SW 1271 (cell line): ENCODE measurements at regions not wholly inside any gene's neighbourhood (a gene's known extent, or its start where the extent isn't known, plus 50 kb on each side); places are given as distances from the start of the nearest gene placed in this dataset.
"Not testable (repeated sequence)": the region's sequence is repeated elsewhere in the genome, so short reads cannot be mapped to it uniquely, and the experiment has no call there.

Source experiments
- DNase-seq, 2 experiments: peaks; one replicate each; lab custom pipeline; 2025; lab: John Stamatoyannopoulos, UW

DNA sequence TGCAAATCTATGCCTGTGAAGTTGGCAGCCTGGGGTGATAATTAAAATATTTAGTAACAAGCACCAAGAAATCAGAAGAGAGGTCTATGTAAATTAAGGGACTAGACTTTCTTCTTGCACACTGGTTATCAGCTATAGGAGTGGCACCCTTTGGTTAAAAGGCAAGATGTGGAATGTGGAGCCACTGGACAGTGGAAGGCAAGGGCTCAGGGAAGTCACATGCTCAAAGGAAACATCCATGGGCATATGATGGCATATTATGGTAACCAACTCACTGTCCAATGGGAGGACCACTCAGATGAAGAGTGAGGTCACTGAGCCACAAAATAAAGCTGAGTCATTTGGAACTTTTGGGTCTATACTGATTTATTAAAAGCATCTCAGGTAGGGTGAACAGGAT, 165.6 kb upstream of the PRICKLE2 start:
- DNase-seq = no peak

DNA sequence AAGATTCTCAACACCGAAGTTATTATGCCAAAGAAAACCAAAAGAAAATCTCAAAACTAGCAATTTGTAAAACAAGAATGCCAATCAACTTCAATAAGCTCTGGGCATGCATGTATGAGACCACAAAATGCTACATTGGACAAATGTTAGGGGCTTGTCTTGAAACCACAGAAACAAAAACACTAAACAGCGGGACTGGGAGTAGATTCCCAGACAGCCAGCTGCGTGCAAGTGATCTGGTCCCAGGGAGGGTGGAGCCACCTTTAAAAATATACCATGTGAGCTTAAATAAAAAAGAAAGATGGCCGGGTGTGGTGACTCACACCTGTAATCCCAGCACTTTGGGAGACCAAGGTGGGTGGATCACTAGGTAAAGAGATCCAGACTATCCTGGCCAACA, 163.6 kb upstream of the PRICKLE2 start:
- no peak for DNase-seq

DNA sequence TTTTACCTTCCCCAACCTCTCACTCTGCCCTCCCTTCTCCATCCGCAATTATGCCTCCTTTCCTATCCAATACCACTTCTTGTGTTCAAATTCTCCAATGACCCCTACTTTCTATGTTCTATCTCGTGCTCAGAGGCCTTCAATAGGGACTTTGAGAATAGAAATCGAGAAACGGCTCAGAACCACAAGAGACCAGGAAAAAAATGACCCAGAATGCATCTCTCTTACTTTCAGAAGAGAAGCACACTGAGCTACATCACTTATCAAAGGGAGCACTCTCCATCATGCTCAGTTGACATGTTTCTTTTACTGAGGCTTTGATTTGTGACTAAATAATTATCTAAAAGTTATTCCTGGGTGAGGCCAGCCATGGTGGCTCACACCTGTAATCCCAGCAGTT, 162.4 kb upstream of the PRICKLE2 start:
- DNase-seq = no peak

DNA sequence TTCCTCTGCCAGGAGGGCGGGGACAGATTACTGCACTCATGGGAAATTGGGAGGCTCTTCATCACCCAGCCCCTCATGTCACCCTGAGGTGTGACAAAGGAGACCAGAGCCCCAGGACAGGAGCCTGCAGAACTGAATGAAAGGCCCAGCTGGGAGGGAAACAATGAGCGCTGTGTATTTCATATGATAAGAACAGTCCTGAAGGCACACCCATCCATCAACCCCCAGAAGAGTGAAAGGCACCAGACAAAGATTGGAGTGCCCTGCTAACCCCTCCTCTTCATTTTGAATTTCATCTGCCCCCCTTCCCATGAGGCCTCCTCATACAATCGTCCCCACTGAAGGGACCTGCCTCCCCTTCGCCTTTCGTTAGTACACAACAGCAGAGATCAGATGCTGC, 160.0 kb upstream of the PRICKLE2 start:
- DNase-seq = no peak

DNA sequence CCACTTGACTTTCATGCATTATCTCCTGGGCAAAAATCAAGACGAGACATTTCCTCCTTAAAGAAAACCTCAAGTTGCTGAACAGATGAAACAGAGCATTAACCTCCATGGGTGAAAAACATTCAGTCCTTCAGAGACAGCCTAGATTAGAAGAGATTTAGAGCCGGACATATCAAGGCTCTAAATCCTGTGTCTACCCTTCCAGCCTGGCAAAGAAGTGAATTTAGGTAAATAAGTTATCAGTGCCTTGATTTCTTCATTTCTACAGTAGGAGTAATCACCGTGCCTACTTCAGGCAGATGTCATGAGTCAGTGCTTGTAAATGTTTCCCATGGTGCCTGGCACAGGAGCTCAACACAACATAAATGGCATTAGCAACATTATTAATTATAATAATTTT, 159.3 kb upstream of the PRICKLE2 start:
- DNase-seq = no peak

DNA sequence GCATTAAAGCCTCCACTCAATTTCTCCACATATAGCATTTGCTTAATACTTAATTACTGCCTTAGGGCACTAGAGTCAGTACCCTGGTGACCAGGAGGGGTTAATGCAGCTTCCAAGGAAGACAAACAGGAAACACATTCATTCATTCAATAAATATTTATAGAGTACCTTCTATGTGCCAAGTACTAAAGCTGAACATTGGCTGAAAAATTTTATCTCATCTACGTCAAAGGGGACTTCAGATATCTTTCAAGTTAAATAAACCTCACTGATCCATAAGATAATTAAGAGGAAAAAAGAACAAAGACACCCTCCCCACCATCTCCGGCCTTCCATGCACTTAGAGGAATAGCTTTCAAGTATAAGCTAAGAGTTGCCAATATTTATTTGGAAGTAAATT, 156.9 kb upstream of the PRICKLE2 start:
- DNase-seq = no peak

DNA sequence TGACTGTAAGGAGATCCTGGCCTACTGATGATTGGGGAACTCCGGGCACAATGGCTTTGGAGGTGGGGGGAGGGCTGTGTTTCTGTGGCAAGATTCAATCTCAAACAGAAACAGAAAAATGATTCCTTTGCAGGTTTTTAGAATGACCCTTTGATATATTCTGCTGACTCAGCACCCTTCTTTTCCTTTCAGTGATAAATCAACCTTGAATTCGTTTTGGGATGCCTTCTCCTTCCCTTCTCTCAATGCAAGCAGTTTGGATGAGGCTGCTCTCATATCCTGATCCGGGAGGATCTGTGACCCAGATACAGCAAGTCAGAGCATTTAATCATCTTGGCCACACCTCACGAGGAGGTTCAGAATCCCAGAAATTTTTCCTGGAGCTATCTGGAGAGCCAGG, 156.1 kb upstream of the PRICKLE2 start:
- DNase-seq = no peak

DNA sequence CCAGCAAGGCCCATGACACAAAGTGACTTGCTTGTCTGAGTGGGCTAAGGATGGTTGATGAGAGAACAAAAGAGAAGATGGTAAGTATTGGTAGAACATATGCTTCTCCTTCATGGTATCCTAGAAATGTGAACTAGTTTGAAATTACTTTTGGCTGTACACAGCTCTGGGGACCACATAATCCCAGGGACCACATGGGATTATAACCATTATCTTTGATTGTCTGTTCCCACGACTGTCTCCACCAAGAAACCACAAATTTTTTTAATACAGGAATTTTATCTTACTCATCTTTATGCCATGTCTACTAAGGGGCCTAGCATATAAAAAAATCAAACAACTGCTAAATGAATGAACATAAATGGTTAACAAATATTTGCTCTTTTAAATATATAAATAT, 155.3 kb upstream of the PRICKLE2 start:
- DNase-seq = no peak

DNA sequence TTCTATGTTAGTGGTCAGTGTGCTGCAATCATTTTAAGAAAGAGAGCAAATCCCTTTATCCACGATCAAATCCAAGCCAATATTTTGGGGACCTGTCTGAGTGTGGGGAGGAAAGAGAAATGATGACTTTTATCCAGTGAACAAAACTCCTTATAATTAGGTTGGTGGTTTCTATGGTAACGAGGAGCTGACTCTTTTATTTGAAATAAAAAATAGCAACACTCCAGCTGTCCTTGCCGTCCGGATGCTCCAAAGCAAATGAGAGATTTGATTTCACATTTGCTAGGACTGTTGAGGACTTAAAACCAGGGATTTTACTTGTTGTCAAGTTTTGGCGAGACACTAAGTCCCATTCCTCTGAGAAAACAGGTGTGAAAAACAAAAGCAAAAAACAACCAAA, 154.0 kb upstream of the PRICKLE2 start:
- no peak for DNase-seq

DNA sequence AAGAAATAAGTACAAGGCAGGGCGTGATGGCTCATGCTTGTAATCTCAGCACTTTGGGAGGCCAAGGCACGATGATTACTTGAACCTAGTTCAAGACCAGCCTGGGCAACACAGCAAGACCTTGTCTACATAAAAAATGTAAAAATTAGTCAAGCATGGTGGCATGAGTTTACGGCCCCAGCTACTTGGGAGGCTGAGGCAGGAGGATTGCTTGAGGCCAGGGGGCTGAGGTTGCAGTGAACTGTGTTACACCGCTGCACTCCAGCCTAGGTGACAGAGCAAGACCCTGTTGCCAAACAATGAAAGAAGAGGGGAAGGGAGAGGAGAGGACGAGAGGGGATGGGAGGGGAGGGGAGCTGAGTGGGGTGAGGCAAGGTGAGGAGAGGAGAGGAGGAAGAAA, 152.7 kb upstream of the PRICKLE2 start:
- DNase-seq = no peak

DNA sequence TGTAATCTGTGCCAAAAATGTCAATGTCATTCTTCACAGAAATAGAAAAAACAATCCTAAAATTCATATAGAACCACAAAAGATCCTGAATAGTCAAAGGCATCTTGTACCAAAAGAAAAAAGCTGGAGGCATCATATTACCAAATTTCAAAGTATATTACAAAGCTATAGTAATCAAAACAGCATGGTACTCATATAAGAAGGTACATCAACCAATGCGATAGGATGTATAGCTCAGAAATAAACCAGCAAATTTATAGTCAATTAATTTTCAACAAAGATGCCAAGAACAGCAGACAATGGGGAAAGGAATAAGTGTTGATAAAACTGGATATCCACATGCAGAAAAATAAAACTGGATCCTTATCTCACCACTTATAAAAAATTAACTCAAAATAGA, 150.5 kb upstream of the PRICKLE2 start:
- DNase-seq = no peak

DNA sequence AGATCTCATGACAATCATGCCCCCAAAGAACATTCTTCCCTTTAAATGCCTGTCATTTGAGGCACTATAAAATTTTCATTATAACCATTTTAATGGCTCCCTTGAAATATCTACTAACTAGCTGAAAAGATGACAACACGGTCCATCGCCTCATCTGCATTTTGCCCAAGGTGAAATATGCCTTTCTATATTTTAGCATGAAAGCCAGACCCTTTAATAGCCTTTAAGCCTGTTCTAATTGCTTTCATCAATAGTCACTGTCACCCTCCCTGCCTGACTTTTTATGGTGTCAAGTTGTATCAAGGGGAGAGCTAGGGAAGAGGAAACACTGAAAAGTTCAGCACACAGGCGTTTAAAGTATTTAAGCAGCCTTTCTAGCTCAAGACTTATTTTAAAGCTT, 144.1 kb upstream of the PRICKLE2 start:
- no peak for DNase-seq

DNA sequence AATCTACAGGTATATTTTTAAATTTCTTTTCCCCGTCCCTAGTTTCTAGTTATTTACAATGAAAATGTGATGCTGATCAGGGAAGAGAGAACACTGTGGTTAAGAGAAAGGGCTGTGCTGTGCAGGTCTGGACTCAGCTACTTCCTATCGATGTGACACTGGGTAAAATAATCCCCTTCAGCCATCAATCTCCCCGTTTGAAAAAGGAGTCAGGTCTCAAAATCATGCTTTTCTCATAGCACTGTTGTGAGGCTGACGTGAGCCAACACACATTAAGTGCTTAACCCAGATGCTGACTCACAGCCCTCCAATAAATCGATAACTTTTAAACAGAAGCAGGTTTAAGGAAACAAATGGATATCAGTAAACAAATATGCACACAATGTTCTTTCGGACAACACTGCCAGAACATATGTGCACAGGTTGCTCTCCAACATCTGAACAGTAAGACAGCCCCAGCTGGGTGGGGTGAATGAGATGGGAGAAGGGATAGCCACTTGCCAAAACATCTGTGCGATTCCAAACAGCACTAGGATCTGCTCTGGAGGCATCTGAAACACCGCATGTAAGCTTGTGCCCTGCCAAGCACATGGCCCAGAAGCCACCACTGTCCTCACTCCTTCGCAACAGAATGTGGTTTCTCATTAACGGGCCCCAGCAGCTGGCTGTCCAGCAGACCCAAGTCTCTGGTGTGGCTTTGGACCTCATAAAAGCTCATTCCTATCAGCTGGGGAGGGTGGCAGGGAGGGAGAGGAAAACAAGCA, 143.2 kb upstream of the PRICKLE2 start:
- DNase-seq = no peak

DNA sequence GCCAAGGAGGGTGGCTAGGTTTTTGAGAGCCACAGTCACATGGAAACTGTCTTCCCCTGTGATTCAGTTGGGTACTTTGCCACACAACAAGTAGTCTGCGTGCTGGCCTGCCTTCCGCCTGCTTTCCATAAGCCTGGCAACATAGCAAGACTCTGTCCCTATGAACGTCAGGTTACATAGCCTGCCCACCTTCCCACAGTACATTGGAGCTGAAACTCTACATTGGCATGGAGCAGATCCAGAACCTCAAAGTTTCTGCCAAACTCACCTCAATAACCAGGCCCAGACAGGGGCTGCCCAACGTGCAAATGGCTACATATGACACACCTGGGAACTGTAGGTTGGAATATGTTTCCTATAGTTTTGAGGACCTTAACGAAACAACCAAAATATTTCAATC, 140.6 kb upstream of the PRICKLE2 start:
- DNase-seq = no peak

DNA sequence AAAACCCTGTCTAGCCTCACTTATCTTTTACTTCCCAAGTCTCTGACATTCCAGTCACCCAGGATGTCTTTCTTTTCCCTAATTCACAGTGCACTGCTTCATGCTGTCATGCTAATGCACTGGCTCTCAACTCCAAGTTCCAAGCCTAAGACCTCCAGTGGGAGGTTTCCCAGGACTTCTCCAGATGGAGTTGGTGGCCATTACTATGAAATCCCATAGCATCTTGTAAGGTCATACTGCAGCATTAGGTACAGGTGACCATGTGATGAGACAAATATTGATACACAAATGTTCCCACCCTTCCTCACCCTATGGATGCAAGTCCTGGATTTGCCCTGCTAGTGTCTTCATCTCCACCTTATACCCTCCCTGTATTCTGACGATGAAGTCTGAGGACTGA, 138.6 kb upstream of the PRICKLE2 start:
- no peak for DNase-seq

DNA sequence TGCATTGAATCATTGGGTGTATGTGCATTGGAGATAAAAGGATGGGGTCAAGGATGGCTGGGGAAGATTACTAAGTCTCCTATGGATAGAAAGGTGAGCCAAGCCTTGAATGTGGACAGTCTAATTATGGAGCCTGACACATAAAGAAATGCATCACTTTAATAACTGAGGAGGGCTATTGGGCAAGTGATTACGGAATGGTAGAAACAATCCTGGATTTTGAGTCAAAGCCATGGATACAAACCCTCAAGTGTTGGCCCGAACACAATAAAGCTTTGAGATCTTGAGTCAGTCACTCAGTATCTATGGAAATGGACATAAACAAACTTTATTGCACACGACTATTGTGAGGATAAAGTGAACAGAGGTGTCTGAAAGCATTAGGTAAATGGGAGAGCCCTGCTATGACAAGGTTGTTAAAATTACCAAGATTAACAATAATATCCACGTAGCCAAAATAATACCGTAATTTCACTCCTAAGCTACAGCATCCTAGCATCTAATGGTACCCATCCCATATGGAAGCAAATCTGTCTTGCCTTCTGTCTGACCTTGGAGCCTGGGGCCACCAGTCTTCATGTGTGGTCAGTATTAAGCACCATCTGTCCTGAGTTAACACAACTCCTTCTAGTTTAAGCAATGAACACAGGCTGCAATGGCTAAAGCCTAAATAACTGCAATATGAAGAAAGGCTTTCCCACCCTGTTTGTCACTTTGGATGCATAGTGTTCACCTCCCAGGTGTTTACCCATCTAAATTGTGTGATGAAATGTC, 136.9 kb upstream of the PRICKLE2 start:
- no peak for DNase-seq

DNA sequence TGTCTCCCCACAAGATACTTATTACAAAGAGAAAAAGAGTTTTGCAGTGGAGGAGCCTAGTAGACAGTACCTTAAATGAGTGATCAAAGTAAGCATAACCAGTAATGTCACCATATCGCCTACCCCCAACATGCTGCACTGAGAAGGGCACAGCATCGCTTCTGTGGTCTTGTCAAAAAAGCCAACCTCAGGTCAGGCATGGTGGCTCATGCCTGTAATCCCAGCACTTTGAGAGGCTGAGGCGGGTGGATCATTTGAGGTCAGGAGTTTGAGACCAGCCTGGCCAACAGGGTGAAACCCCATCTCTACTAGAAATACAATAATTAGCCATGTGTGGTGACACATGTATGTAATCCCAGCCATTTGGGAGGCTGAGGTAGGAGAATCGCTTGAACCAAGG, 135.8 kb upstream of the PRICKLE2 start:
- not testable (repeated sequence) for DNase-seq

DNA sequence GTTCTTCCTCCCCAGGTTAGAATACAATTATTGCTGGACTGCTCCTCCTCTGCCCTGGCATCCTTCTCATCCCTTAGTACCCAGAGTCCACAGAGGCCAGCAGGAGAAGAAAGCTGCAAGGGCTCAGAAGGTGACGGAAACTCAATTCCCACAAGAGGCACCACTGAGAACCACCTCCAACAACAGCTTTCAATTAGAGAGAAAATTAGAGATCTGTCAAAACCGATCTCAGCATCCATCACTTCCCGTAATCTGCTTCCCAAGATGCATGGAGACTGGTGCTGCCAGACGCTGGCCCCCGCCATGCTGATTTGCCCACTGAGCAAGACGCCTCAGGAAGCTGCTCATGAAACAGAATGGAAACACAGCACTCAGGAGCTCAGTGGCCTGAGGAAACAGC, 135.0 kb upstream of the PRICKLE2 start:
- DNase-seq = no peak

DNA sequence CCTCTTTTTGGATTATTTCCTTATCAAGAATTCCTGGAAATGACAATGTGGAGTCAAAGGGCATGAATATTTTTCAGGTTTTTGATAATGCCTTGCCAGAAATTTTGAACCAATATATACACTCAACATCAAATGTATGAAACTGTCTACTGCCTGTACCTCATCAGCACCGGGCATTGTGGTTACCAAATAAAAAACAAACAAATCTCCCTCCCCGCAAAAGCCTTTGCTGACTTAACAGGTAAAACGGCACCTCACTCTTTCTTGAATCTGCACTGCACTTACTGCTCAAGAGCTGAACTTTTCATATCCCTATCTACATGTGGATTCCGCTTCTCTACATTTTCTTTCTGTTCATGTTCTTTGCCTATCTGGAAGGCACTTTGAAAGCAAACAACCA, 134.5 kb upstream of the PRICKLE2 start:
- no peak for DNase-seq

DNA sequence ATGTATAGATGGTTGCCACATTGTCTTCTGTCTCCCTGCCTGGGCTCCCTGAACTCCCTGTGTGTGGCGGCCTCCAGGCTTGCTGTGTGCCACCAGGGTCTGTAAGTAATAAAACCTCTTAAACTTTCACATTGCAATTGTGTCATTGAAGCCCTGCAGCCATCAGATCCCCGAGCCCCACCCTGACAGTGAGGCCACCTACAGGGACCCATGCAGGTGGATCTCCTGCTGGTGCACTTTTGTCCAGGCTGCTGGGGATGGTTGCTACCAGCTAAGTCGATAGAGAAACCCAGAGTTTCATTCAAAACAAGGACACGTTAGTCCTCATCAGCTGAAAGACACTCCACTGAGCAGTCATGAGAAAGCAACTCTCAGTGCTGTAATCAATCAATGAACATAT, 133.6 kb upstream of the PRICKLE2 start:
- no peak for DNase-seq

DNA sequence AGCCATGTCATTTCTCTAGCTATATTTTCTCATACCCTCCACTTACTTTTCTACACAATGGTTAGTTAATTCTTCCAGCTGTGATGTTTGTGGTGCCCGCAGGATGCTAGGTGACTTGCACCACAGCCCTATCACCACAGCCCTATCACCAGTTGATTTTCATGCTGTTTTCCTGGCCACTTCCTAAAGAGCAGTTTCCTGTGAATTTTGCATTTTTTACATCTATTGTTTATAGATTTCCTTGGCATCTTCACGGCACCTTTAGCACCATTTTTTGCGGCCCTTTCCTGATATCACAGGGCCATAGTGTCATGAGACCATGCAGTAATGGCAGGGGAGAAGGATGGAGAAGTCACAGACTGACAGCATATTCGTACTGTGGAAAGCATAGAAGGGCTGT, 132.9 kb upstream of the PRICKLE2 start:
- DNase-seq = no peak

DNA sequence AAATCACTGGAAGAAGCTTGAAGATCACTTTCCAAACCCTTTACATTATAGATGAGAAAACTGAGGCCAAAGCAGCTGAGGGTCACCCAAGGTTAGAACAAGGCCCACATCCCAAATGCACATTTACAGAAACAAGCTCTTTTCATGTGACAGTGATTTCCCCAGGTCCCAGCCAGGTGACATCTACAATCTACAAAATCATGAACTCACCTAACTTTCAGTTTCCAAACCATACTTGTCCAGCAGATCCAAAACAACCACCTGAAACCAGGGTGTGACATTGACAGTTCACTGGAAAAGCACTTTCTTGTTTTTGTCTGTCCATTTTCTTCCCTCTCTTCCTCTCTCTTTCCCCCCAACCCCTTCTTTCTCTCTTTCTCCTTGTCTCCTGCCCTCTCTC, 132.2 kb upstream of the PRICKLE2 start:
- no peak for DNase-seq

DNA sequence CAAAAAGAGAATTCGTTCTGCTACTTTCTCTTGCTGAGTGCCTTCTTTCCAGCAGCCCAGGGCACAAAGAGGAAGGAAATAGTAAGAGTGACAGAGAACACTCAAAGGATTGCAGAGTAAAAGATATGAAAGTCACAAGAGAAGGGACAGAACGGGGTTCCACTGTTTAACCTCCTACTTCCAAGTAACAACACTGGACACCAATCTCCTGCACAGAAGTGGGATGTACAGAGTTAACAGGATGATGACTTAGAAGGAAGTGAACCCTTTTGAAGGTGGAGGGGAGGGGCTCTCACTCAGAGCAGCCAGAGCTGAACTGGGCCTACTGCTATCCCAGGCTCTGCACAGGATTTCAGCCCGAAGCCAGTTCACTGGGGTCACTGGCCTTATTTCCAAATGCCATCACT, 130.1 kb upstream of the PRICKLE2 start:
- peak in 1 of 2 experiments; percentile 5 for DNase-seq

DNA sequence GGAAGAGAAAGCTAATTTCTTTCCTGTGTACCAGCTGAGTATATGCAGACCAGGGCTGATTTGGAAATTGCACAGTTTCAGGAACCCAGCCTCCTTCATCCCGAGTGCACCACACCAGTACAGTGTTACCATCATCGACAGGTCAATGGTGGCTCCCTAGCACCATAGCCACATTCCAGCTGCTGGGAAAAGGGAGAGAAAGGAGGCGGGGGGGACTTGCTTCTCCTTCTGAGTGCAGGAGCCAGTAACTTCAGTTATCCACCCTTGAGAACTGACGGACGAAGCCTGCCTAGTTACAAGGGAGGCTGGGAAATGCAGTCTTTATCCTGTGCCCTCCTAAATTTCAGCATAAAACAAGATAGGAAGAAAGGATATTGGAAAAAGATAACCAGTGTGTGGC, 129.7 kb upstream of the PRICKLE2 start:
- no peak for DNase-seq
